HT1080 (cell line): ENCODE measurements at regions not wholly inside any gene's neighbourhood (a gene's known extent, or its start where the extent isn't known, plus 50 kb on each side); places are given as distances from the start of the nearest gene placed in this dataset.

Source experiments
- DNase-seq: peaks from one replicate; pipeline ENCODE4 v3.0.0-alpha.2; 2015; ENCODE audit warnings: low read depth

- no peak for DNase-seq
Measured at GRCh38 chr9:81741103-81741502, 51.8 kb upstream of the TLE1 start.

GRCh38 chr9:81748091-81748490 lies 58.7 kb upstream of the TLE1 start:
- DNase-seq, result no peak

GRCh38 chr9:81753436-81753835 lies 64.1 kb upstream of the TLE1 start:
- DNase-seq, result no peak

GRCh38 chr9:81754245-81754644 lies 64.9 kb upstream of the TLE1 start:
- no peak for DNase-seq

- no peak for DNase-seq
Measured at GRCh38 chr9:81755721-81756120, 66.4 kb upstream of the TLE1 start.

- no peak for DNase-seq
Measured at GRCh38 chr9:81756561-81756960, 67.2 kb upstream of the TLE1 start.

GRCh38 chr9:81758123-81758797 lies 68.9 kb upstream of the TLE1 start:
- no peak for DNase-seq

- DNase-seq, result peak; percentile 81
Measured at GRCh38 chr9:81759680-81760215, 70.4 kb upstream of the TLE1 start.

GRCh38 chr9:81767921-81768320 lies 78.6 kb upstream of the TLE1 start:
- no peak for DNase-seq

GRCh38 chr9:81771571-81771970 lies 82.2 kb upstream of the TLE1 start:
- DNase-seq, result peak; percentile 23

GRCh38 chr9:81772144-81772543 lies 82.8 kb upstream of the TLE1 start:
- peak; percentile 25 for DNase-seq

- no peak for DNase-seq
Measured at GRCh38 chr9:81776390-81776789, 87.0 kb upstream of the TLE1 start.

- DNase-seq, result no peak
Measured at GRCh38 chr9:81776834-81777233, 87.5 kb upstream of the TLE1 start.

GRCh38 chr9:81777482-81777881 lies 88.1 kb upstream of the TLE1 start:
- no peak for DNase-seq

GRCh38 chr9:81782313-81782995 lies 93.1 kb upstream of the TLE1 start:
- DNase-seq, result no peak

- DNase-seq, result peak; percentile 92
Measured at GRCh38 chr9:81787747-81788632, 98.6 kb upstream of the TLE1 start.

GRCh38 chr9:81789721-81790120 lies 100.4 kb upstream of the TLE1 start:
- peak; percentile 15 for DNase-seq

- no peak for DNase-seq
Measured at GRCh38 chr9:81790166-81790565, 100.8 kb upstream of the TLE1 start.

GRCh38 chr9:81791076-81791475 lies 101.7 kb upstream of the TLE1 start:
- DNase-seq, result no peak

- DNase-seq, result no peak
Measured at GRCh38 chr9:81798606-81799005, 109.3 kb upstream of the TLE1 start.

GRCh38 chr9:81801190-81801589 lies 111.8 kb upstream of the TLE1 start:
- peak; percentile 74 for DNase-seq

GRCh38 chr9:81804306-81804705 lies 115.0 kb upstream of the TLE1 start:
- no peak for DNase-seq
